HCT116 (cell line): ENCODE measurements at regions not wholly inside any gene's neighbourhood (a gene's known extent, or its start where the extent isn't known, plus 50 kb on each side); places are given as distances from the start of the nearest gene placed in this dataset.

Experiments used
- ATAC-seq: fragments of 200-7000 bp; cut with Tn5 transposase; 2 replicates; pipeline ENCODE4 v1.9.1; 2020; ENCODE audit warnings: mild to moderate bottlenecking, moderate library complexity
- BruUV-seq: library from RNA; stranded (reverse); fragments of 400-500 nt; replicated peaks from 2 replicates; lab custom pipeline; 2021; lab: Mats Ljungman, UMichigan
- CTCF ChIA-PET: fragments of 300-600 bp; sonication (Branson Sonifier 250); formaldehyde crosslinking; loops from one replicate; lab custom pipeline; 2021; ENCODE audit warnings: antibody characterized with exemption; lab: Charles Lee
- POLR2A ChIA-PET: fragments of 300-600, 350-600 bp; sonication (Branson Sonifier 250); formaldehyde crosslinking; loops from one replicate; lab custom pipeline; 2021; ENCODE audit warnings: antibody characterized with exemption; lab: Charles Lee
- RAD21 ChIA-PET, 2 experiments: fragments of 300-600 bp; sonication (Branson Sonifier 250); formaldehyde crosslinking; loops; one replicate each; lab custom pipeline; 2023; ENCODE audit warnings: low total read pairs in 2 of 2; ENCODE audit not compliant: uncharacterized antibody in 2 of 2, unreplicated experiment in 2 of 2, low non-redundant PET in 1 of 2; lab: Charles Lee
- DNase-seq: peaks from one replicate; pipeline ENCODE4 v3.0.0-alpha.2; 2010; ENCODE audit warnings: low read depth, low spot score
- H2AFZ ChIP-seq: fragments of 200-600 bp; shearing (Covaris generic), sonication (generic); 2 replicates; pipeline ENCODE4 v1.6.1; 2017; ENCODE audit warnings: low read depth, mixed run types, mixed read lengths, antibody characterized with exemption, low read length; ENCODE audit not compliant: poor library complexity, severe bottlenecking
- H3K27ac ChIP-seq: 2 replicates; pipeline ENCODE4 v1.5.1; 2012; ENCODE audit warnings: low read depth, low read length
- H3K27me3 ChIP-seq: fragments of 200-600 bp; sonication (generic); 2 replicates; pipeline ENCODE4 v1.6.1; 2016; ENCODE audit warnings: mixed run types, low read length, mixed read lengths; ENCODE audit not compliant: insufficient read depth
- H3K36me3 ChIP-seq, 2 experiments: fragments of 200-500 bp in 1 of 2; fragments of 200-600 bp in 1 of 2; sonication (Bioruptor generic) in 1 of 2; sonication (generic) in 1 of 2; 2 replicates each; pipeline versions ENCODE4 v1.5.1 to v1.6.1; 2014 to 2016; ENCODE audit warnings: low read length in 2 of 2, inconsistent platforms in 1 of 2, mixed read lengths in 1 of 2, mixed run types in 1 of 2; ENCODE audit not compliant: insufficient read depth in 2 of 2, control insufficient read depth in 1 of 2
- H3K4me1 ChIP-seq, 2 experiments: fragments of 200-600 bp in 1 of 2; sonication (generic) in 1 of 2; 2 replicates each; pipeline versions ENCODE4 v1.5.1 to v1.6.1; 2012 to 2017; ENCODE audit warnings: low read length in 2 of 2, inconsistent platforms in 1 of 2, mild to moderate bottlenecking in 1 of 2, mixed read lengths in 1 of 2, mixed run types in 1 of 2, moderate library complexity in 1 of 2; ENCODE audit not compliant: insufficient read depth in 2 of 2, control insufficient read depth in 1 of 2
- H3K4me2 ChIP-seq: fragments of 200-600 bp; sonication (generic); 2 replicates; pipeline ENCODE4 v1.6.1; 2017; ENCODE audit warnings: mixed run types, low read length, mixed read lengths
- H3K4me3 ChIP-seq, 2 experiments: fragments of 200-600 bp in 1 of 2; sonication (generic) in 1 of 2; replicated peaks in 1 of 2; 2 replicates each; pipeline ENCODE4 v1.5.1; 2011 to 2016; ENCODE audit warnings: low read length in 2 of 2, control low read depth in 1 of 2, low read depth in 1 of 2, mild to moderate bottlenecking in 1 of 2, mixed read lengths in 1 of 2, mixed run types in 1 of 2
- H3K79me2 ChIP-seq: fragments of 200-600 bp; sonication (generic); 2 replicates; pipeline ENCODE4 v1.6.1; 2017; ENCODE audit warnings: mild to moderate bottlenecking, mixed run types, low read length, moderate library complexity, mixed read lengths; ENCODE audit not compliant: insufficient read depth
- H3K9ac ChIP-seq: fragments of 200-600 bp; sonication (generic); 2 replicates; pipeline ENCODE4 v1.6.1; 2016; ENCODE audit warnings: low read length, mixed read lengths
- H3K9me2 ChIP-seq: fragments of 200-600 bp; sonication (generic), shearing (Covaris generic); 2 replicates; pipeline ENCODE4 v1.6.1; 2017; ENCODE audit warnings: mixed run types, mild to moderate bottlenecking, moderate library complexity; ENCODE audit not compliant: insufficient read depth
- H3K9me3 ChIP-seq, 2 experiments: fragments of 200-500 bp in 1 of 2; fragments of 200-600 bp in 1 of 2; sonication (Bioruptor generic) in 1 of 2; sonication (generic) in 1 of 2; 2 replicates each; pipeline ENCODE4 v1.6.1; 2014 to 2017; ENCODE audit warnings: low read length in 2 of 2, mixed read lengths in 2 of 2, inconsistent platforms in 1 of 2, low read depth in 1 of 2, mild to moderate bottlenecking in 1 of 2, mixed run types in 1 of 2, moderate library complexity in 1 of 2; ENCODE audit not compliant: control insufficient read depth in 1 of 2, insufficient read depth in 1 of 2
- H4K20me1 ChIP-seq: fragments of 200-600 bp; sonication (generic), shearing (Covaris generic); 2 replicates; pipeline ENCODE4 v1.6.1; 2017; ENCODE audit warnings: mixed run types, mild to moderate bottlenecking, moderate library complexity; ENCODE audit not compliant: insufficient read depth
- CBX3 ChIP-seq: IDR thresholded peaks from 2 replicates; pipeline ENCODE4 v1.6.1; 2012; ENCODE audit warnings: low read depth
- CEBPB ChIP-seq: IDR thresholded peaks from 2 replicates; pipeline ENCODE4 v1.6.1; 2012; ENCODE audit warnings: low read depth
- ELF1 ChIP-seq: IDR thresholded peaks from 2 replicates; pipeline ENCODE4 v1.6.1; 2012; ENCODE audit warnings: low read depth, borderline replicate concordance
- FOSL1 ChIP-seq: IDR thresholded peaks from 2 replicates; pipeline ENCODE4 v1.6.1; 2012; ENCODE audit warnings: low read depth
- RAD21 ChIP-seq: IDR thresholded peaks from 2 replicates; pipeline ENCODE4 v1.6.1; 2012; ENCODE audit warnings: low read depth, mild to moderate bottlenecking
- REST ChIP-seq: IDR thresholded peaks from 2 replicates; pipeline ENCODE4 v1.6.1; 2012; ENCODE audit warnings: low read depth
- TCF7L2 ChIP-seq: IDR thresholded peaks from 2 replicates; pipeline ENCODE4 v1.7.0; 2011; ENCODE audit warnings: borderline replicate concordance, inconsistent platforms; ENCODE audit not compliant: insufficient read depth, insufficient read length; ENCODE audit errors: extremely low read depth
- YY1 ChIP-seq: IDR thresholded peaks from 2 replicates; pipeline ENCODE4 v1.6.1; 2011; ENCODE audit warnings: low read length, low read depth, moderate library complexity, mild to moderate bottlenecking; ENCODE audit not compliant: insufficient replicate concordance; ENCODE audit errors: extremely low read depth
- ZNF274 ChIP-seq: fragments of 200-500 bp; sonication (Bioruptor generic); IDR thresholded peaks from 2 replicates; pipeline ENCODE4 v1.6.1; 2014; ENCODE audit warnings: mild to moderate bottlenecking, low read depth, low read length, inconsistent platforms
- intact Hi-C: fragments of 100-400 bp; cut with micrococcal nuclease; formaldehyde crosslinking; loops from 2 replicates; pipeline ENCODE4 v1.10.0; 2022
- TF ChIP-seq, protein P1 (sequence below): IDR thresholded peaks from 2 replicates; pipeline ENCODE4 v1.6.1; 2012

DNA sequence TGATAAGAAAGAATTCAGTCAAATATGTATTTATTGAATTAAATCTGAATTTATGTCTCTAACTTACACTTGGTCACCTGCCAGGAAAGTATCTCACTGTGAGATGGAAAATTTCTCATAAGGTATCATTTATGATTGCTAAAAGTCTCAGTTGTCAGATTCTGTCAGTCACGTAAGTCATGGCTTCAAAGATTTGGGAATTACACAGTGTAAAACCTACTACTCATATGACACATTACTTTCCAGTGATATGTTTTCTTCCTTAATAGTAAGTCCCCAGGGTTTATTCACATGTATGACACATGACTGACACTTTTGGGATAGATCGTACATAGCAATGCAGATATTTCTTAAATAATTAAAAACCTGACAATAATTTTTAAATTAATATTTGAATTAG is 792.2 kb downstream of the PLOD2 start:
- no peaks in the 10 kb centered on the region for H3K4me1 ChIP-seq
- H3K79me2 ChIP-seq, result no peaks in the 10 kb centered on the region
- ATAC-seq (no peak), DNase-seq (no peak)
- intact Hi-C loops, result no loop called here
- RAD21 ChIA-PET, result no interaction called here
- H4K20me1 ChIP-seq, result no peaks in the 10 kb centered on the region
- POLR2A ChIA-PET, result no interaction called here
- no peak overlapping the region for H2AFZ ChIP-seq
- H3K4me2 ChIP-seq, result no peak overlapping the region
- H3K9ac ChIP-seq, result no peak overlapping the region
- no peaks in the 10 kb centered on the region for H3K9me2 ChIP-seq
- no peak for TF ChIP-seq REST
- no peak for TF ChIP-seq CEBPB
- TF ChIP-seq, protein P1, sequence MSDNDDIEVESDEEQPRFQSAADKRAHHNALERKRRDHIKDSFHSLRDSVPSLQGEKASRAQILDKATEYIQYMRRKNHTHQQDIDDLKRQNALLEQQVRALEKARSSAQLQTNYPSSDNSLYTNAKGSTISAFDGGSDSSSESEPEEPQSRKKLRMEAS, result no peak
- TF ChIP-seq YY1, result no peak
- no peak for TF ChIP-seq ELF1
- no peak for TF ChIP-seq ZNF274
- TF ChIP-seq FOSL1, result no peak
- TF ChIP-seq RAD21, result no peak
- TF ChIP-seq TCF7L2, result no peak
- no peak for TF ChIP-seq CBX3
- BruUV-seq, result no TSS peak
- H3K27me3 ChIP-seq, result no peaks in the 10 kb centered on the region
- CTCF ChIA-PET, result no interaction called here
- H3K4me3 ChIP-seq, result no peak overlapping the region
- H3K27ac ChIP-seq, result no peak overlapping the region
- H3K9me3 ChIP-seq, result no peaks in the 10 kb centered on the region
- no peaks in the 10 kb centered on the region for H3K36me3 ChIP-seq
